Suprapubic skin (tissue), 4 donors: ENCODE measurements at regions not wholly inside any gene's neighbourhood (a gene's known extent, or its start where the extent isn't known, plus 50 kb on each side); places are given as distances from the start of the nearest gene placed in this dataset.

Source experiments
- DNase-seq, 2 donors: peaks; one replicate each; pipeline ENCODE4 v3.0.0-alpha.2; 2019; ENCODE audit warnings: low spot score in 2 of 2
- H3K27ac ChIP-seq: fragments of 200-600 bp; sonication (generic); one replicate; pipeline ENCODE4 v1.5.1; 2019
- H3K27me3 ChIP-seq: fragments of 200-600 bp; sonication (generic); one replicate; pipeline ENCODE4 v1.5.1; 2019
- H3K36me3 ChIP-seq: fragments of 200-600 bp; sonication (generic); one replicate; pipeline ENCODE4 v1.5.1; 2019
- H3K4me1 ChIP-seq: fragments of 200-600 bp; sonication (generic); one replicate; pipeline ENCODE4 v1.5.1; 2019
- H3K4me3 ChIP-seq: fragments of 200-600 bp; sonication (generic); one replicate; pipeline ENCODE4 v1.5.1; 2019; ENCODE audit warnings: mild to moderate bottlenecking
- H3K9me3 ChIP-seq: fragments of 200-600 bp; sonication (generic); one replicate; pipeline ENCODE4 v1.5.1; 2019
- CTCF ChIP-seq, 2 donors: fragments of 200-600 bp in 1 of 2; fragments of 450-650 bp in 1 of 2; sonication (generic) in 1 of 2; IDR thresholded peaks; one replicate each; pipeline ENCODE4 v1.5.1; 2016 to 2019; ENCODE audit warnings: antibody characterized with exemption in 2 of 2, mild to moderate bottlenecking in 1 of 2, moderate library complexity in 1 of 2
- EP300 ChIP-seq: sonication (generic); formaldehyde crosslinking; IDR thresholded peaks from one replicate; pipeline ENCODE4 v1.6.1; 2017; ENCODE audit warnings: antibody characterized with exemption
- POLR2A ChIP-seq, 2 donors: fragments of 450-650 bp; IDR thresholded peaks; one replicate each; pipeline ENCODE4 v1.6.1; 2017; ENCODE audit warnings: antibody characterized with exemption in 2 of 2, mild to moderate bottlenecking in 2 of 2, moderate library complexity in 2 of 2
- POLR2AphosphoS5 ChIP-seq, 3 donors: sonication (generic); formaldehyde crosslinking; IDR thresholded peaks; one replicate each; pipeline ENCODE4 v1.6.1; 2017; ENCODE audit warnings: antibody characterized with exemption in 3 of 3
- WGBS: methylation state at CpG from one replicate; pipeline ENCODE4 v1.1.5; 2018; 5-methylcytosine and 5-hydroxymethylcytosine counted together

GRCh38 chr6:3908223-3908622 is 59.0 kb downstream of the FAM50B start:
- no peaks in the 10 kb centered on the region for H3K36me3 ChIP-seq
- H3K4me1 ChIP-seq: peaks cover 26% of the 10 kb centered on the region
- 95% methylated on average over 10 of the region's 10 CpGs for WGBS
- H3K27ac ChIP-seq: no peak overlapping the region
- peak in 1 of 2 donors; percentile 70 for DNase-seq
- no peak overlapping the region for H3K4me3 ChIP-seq
- TF ChIP-seq POLR2AphosphoS5 (IDR thresholded peaks at IDR 0.05) (no peak), EP300 (no peak), CTCF (IDR thresholded peaks at IDR 0.05) (no peak), POLR2A (IDR thresholded peaks at IDR 0.05) (no peak)
- no peaks in the 10 kb centered on the region for H3K27me3 ChIP-seq
- H3K9me3 ChIP-seq: no peaks in the 10 kb centered on the region

- no peak overlapping the region for H3K4me3 ChIP-seq
- DNase-seq: peak in 1 of 2 donors; percentile 28
- TF ChIP-seq POLR2A (IDR thresholded peaks at IDR 0.05) (no peak), EP300 (no peak), CTCF (IDR thresholded peaks at IDR 0.05) (no peak), POLR2AphosphoS5 (IDR thresholded peaks at IDR 0.05) (no peak)
- no peaks in the 10 kb centered on the region for H3K9me3 ChIP-seq
- H3K27ac ChIP-seq: peak overlapping the region; percentile 24
- 96% methylated on average over 3 of the region's 6 CpGs for WGBS
- H3K27me3 ChIP-seq: no peaks in the 10 kb centered on the region
- no peaks in the 10 kb centered on the region for H3K36me3 ChIP-seq
- H3K4me1 ChIP-seq: peaks cover 33% of the 10 kb centered on the region
These were observed 59.8 kb downstream of the FAM50B start for GRCh38 chr6:3908961-3909360.

- Histone ChIP-seq H3K27me3 (no peaks in the 10 kb centered on the region), H3K4me3 (no peak overlapping the region), H3K27ac (no peak overlapping the region), H3K4me1 (peaks cover 39% of the 10 kb centered on the region), H3K9me3 (no peaks in the 10 kb centered on the region), H3K36me3 (no peaks in the 10 kb centered on the region)
- 95% methylated on average over 7 of the region's 7 CpGs for WGBS
- no peak for TF ChIP-seq POLR2AphosphoS5 (IDR thresholded peaks at IDR 0.05)
- no peak for TF ChIP-seq CTCF (IDR thresholded peaks at IDR 0.05)
- TF ChIP-seq EP300: no peak
- no peak for TF ChIP-seq POLR2A (IDR thresholded peaks at IDR 0.05)
- DNase-seq: peak; percentile 24 to 61
These were observed 61.0 kb downstream of the FAM50B start for GRCh38 chr6:3910106-3910663.

GRCh38 chr6:3911130-3911529 is 62.0 kb downstream of the FAM50B start:
- H3K27me3 ChIP-seq: no peaks in the 10 kb centered on the region
- WGBS: 76% methylated on average over 2 of the region's 2 CpGs
- H3K4me3 ChIP-seq: no peak overlapping the region
- H3K4me1 ChIP-seq: peaks cover 40% of the 10 kb centered on the region
- DNase-seq: peak in 1 of 2 donors; percentile 54
- H3K9me3 ChIP-seq: no peaks in the 10 kb centered on the region
- TF ChIP-seq CTCF (IDR thresholded peaks at IDR 0.05): no peak
- no peak for TF ChIP-seq POLR2AphosphoS5 (IDR thresholded peaks at IDR 0.05)
- no peak for TF ChIP-seq POLR2A (IDR thresholded peaks at IDR 0.05)
- TF ChIP-seq EP300: no peak
- H3K27ac ChIP-seq: peak overlapping the region; percentile 88
- H3K36me3 ChIP-seq: no peaks in the 10 kb centered on the region

- H3K27ac ChIP-seq: peak overlapping the region; percentile 88
- H3K36me3 ChIP-seq: no peaks in the 10 kb centered on the region
- no peaks in the 10 kb centered on the region for H3K27me3 ChIP-seq
- peaks cover 40% of the 10 kb centered on the region for H3K4me1 ChIP-seq
- H3K9me3 ChIP-seq: no peaks in the 10 kb centered on the region
- no peak for TF ChIP-seq CTCF (IDR thresholded peaks at IDR 0.05)
- TF ChIP-seq EP300: no peak
- no peak for TF ChIP-seq POLR2AphosphoS5 (IDR thresholded peaks at IDR 0.05)
- TF ChIP-seq POLR2A (IDR thresholded peaks at IDR 0.05): no peak
- 57% methylated on average over 8 of the region's 8 CpGs for WGBS
- no peak overlapping the region for H3K4me3 ChIP-seq
- peak in 1 of 2 donors; percentile 75 for DNase-seq
These were observed 62.6 kb downstream of the FAM50B start for GRCh38 chr6:3911614-3912336.
